ENCODE measurements at regions not wholly inside any gene's neighbourhood (a gene's known extent, or its start where the extent isn't known, plus 50 kb on each side); places are given as distances from the start of the nearest gene placed in this dataset.

DNA sequence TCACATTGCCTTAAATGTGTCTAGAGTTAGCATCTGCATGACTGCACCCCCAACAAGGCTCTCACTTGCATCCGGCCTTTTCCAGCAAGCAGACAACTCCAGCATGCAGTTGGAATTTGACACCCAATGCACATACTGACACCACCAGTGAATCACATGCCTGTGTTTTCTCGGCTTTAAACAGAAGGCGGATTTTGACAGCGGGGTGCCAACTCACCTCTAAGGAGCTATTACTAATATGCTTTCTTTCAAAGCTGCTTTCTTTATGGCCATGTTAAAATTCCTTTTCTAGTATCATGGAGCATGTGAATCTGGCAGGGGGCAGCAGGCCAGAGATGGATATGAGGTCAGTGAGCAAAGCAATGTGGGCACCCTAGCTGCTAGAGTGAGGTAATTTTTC is 78.0 kb upstream of the CLNK start:
- no peak for TF ChIP-seq EZH2 (IDR thresholded peaks at IDR 0.05; ENCODE audit: borderline replicate concordance, low read length)
- TF ChIP-seq, protein P1, sequence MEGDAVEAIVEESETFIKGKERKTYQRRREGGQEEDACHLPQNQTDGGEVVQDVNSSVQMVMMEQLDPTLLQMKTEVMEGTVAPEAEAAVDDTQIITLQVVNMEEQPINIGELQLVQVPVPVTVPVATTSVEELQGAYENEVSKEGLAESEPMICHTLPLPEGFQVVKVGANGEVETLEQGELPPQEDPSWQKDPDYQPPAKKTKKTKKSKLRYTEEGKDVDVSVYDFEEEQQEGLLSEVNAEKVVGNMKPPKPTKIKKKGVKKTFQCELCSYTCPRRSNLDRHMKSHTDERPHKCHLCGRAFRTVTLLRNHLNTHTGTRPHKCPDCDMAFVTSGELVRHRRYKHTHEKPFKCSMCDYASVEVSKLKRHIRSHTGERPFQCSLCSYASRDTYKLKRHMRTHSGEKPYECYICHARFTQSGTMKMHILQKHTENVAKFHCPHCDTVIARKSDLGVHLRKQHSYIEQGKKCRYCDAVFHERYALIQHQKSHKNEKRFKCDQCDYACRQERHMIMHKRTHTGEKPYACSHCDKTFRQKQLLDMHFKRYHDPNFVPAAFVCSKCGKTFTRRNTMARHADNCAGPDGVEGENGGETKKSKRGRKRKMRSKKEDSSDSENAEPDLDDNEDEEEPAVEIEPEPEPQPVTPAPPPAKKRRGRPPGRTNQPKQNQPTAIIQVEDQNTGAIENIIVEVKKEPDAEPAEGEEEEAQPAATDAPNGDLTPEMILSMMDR (IDR thresholded peaks at IDR 0.05; ENCODE audit: low read length), result no peak

All from OCI-LY1 (cell line).